HFFc6 (cell line): ENCODE measurements at regions not wholly inside any gene's neighbourhood (a gene's known extent, or its start where the extent isn't known, plus 50 kb on each side); places are given as distances from the start of the nearest gene placed in this dataset.

Experiments used
- DNase-seq: peaks from one replicate; pipeline ENCODE4 v3.0.0-alpha.2; 2018
- H3K27ac Mint-ChIP-seq: 2 replicates; pipeline ENCODE4 v1.8.0; 2020; ENCODE audit warnings: mild to moderate bottlenecking, mixed read lengths
- H3K27me3 Mint-ChIP-seq: 2 replicates; pipeline ENCODE4 v1.8.0; 2021; ENCODE audit warnings: mild to moderate bottlenecking, moderate library complexity, mixed read lengths; ENCODE audit not compliant: insufficient read depth
- H3K36me3 Mint-ChIP-seq: 2 replicates; pipeline ENCODE4 v1.8.0; 2021; ENCODE audit warnings: low read depth, mixed read lengths
- H3K4me1 Mint-ChIP-seq: 2 replicates; pipeline ENCODE4 v1.8.0; 2020; ENCODE audit warnings: low read depth, mixed read lengths
- H3K4me3 Mint-ChIP-seq: 2 replicates; pipeline ENCODE4 v1.8.0; 2020; ENCODE audit warnings: mild to moderate bottlenecking, moderate library complexity, mixed read lengths
- H3K9me3 Mint-ChIP-seq: 2 replicates; pipeline ENCODE4 v1.8.0; 2020; ENCODE audit warnings: mild to moderate bottlenecking, mixed read lengths
- TF ChIP-seq, protein P1 (sequence below): fragments of 200-600 bp; sonication (generic); IDR thresholded peaks from 2 replicates; pipeline ENCODE4 v1.5.0; 2021; ENCODE audit warnings: antibody characterized with exemption, mild to moderate bottlenecking

DNA sequence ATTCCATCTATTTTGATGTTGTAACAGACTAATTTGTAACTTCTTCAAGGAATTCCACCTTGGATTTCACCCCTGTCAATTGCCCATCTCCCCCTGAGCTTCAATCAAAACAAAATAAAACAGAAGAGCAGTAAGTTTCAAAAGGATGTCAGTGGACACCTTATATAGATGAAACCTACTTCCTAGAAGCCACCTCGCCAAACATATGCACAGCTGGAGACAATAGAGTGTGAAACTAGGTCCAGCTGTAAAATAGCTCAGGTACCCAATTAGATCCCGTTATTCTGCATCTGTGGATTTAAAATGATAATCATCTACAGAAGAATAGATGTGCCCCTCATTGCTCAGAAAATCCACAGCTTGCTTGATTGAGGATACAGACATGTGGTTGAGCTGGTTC is 598.6 kb downstream of the SH2D4B start:
- DNase-seq: no peak
- Mint-ChIP-seq H3K27ac (no peak overlapping the region), H3K4me3 (no peak overlapping the region), H3K4me1 (no peaks in the 10 kb centered on the region), H3K36me3 (peaks cover 10% of the 10 kb centered on the region), H3K27me3 (no peaks in the 10 kb centered on the region; the same call in none of the 2 replicates), H3K9me3 (peaks cover 49% of the 10 kb centered on the region)
- TF ChIP-seq, protein P1, sequence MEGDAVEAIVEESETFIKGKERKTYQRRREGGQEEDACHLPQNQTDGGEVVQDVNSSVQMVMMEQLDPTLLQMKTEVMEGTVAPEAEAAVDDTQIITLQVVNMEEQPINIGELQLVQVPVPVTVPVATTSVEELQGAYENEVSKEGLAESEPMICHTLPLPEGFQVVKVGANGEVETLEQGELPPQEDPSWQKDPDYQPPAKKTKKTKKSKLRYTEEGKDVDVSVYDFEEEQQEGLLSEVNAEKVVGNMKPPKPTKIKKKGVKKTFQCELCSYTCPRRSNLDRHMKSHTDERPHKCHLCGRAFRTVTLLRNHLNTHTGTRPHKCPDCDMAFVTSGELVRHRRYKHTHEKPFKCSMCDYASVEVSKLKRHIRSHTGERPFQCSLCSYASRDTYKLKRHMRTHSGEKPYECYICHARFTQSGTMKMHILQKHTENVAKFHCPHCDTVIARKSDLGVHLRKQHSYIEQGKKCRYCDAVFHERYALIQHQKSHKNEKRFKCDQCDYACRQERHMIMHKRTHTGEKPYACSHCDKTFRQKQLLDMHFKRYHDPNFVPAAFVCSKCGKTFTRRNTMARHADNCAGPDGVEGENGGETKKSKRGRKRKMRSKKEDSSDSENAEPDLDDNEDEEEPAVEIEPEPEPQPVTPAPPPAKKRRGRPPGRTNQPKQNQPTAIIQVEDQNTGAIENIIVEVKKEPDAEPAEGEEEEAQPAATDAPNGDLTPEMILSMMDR: no peak

DNA sequence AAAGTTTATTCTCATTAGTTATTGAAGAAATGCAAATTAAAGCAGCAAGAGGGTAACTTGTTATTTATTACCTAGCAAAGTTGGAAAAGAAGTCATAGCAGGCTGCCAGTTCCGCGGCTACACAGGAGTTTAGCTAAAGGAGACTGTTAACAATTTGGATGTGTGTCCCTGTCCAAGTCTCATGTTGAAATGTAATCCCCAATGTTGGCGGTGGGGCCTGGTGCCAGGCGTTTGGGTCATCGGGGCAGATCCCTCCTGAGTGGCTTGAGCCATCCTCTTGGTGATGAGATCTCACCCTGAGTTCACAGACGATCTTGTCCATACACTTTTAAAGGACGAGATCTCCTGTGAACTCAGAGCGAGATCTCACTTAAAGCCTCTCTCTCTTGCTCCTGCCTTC is 608.3 kb downstream of the SH2D4B start:
- no peaks in the 10 kb centered on the region for H3K4me1 Mint-ChIP-seq
- no peaks in the 10 kb centered on the region for H3K36me3 Mint-ChIP-seq
- no peak overlapping the region for H3K27ac Mint-ChIP-seq
- TF ChIP-seq, protein P1: no peak
- no peak overlapping the region for H3K4me3 Mint-ChIP-seq
- DNase-seq: no peak
- no peaks in the 10 kb centered on the region; the same call in 1 of the 2 replicates for H3K27me3 Mint-ChIP-seq
- H3K9me3 Mint-ChIP-seq: peaks cover 19% of the 10 kb centered on the region

DNA sequence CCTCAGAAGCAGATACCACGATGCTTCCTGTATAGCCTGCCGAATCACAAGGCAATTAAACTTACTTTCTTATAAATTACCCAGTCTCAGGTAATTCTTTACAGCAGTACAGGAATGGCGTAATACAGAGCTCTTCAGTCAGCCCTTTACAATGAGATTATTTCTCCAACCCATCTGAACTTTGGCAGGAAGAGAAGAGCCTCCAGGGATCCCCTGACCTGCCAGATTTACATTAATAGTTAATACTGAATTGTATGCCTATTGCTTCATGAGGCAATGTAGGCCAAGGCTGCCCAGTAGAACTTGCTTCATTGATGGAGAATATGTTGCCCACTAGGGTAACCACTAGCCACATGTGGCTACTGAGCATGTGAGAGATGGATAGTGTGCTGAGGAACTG is 608.7 kb downstream of the SH2D4B start:
- no peak for DNase-seq
- Mint-ChIP-seq H3K36me3 (no peaks in the 10 kb centered on the region), H3K9me3 (peaks cover 18% of the 10 kb centered on the region), H3K4me3 (no peak overlapping the region), H3K27me3 (no peaks in the 10 kb centered on the region; the same call in 1 of the 2 replicates), H3K4me1 (no peaks in the 10 kb centered on the region), H3K27ac (no peak overlapping the region)
- TF ChIP-seq, protein P1: no peak

DNA sequence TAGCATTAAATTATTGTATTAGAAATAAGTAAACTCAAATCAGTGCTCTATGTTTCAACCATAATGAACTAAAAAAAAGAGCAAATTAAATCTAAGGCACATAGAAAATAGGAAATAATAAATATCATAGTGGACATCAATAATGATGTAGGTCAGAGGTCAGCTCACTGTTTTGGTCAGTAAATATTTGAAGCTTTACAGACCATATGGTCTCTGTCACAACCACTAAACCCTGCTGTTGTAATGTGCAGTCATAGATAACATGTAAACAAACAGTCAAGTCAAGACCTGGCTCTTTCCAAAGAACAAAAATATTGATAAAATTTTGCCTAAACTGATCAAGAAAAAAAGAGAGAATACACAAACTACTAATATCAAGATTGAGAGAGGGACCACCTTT is 615.0 kb downstream of the SH2D4B start:
- H3K4me1 Mint-ChIP-seq: no peaks in the 10 kb centered on the region
- no peak for DNase-seq
- TF ChIP-seq, protein P1: no peak
- H3K36me3 Mint-ChIP-seq: no peaks in the 10 kb centered on the region
- no peaks in the 10 kb centered on the region; the same call in 1 of the 2 replicates for H3K27me3 Mint-ChIP-seq
- H3K27ac Mint-ChIP-seq: no peak overlapping the region
- no peak overlapping the region for H3K4me3 Mint-ChIP-seq
- H3K9me3 Mint-ChIP-seq: peaks cover 4% of the 10 kb centered on the region

DNA sequence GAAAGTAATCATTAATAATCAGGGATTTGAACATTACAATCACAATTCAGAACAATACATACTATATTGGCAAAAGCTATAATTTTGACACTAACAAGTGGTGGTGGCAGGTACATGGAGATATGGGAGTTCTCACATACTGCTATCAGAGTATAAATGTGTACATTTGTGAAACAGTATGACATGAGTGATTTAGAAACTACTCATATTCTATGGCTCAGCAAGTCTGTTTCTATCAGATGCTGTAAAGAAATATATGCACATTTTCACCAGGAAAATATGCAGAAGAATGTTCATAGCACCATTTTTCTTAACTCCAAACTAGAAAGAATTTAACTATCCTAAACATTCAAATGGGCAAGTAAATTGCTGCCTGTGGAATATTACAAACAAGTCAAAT is 620.0 kb downstream of the SH2D4B start:
- TF ChIP-seq, protein P1: no peak
- Mint-ChIP-seq H3K27ac (no peak overlapping the region), H3K9me3 (peaks cover 12% of the 10 kb centered on the region), H3K4me3 (no peak overlapping the region), H3K4me1 (no peaks in the 10 kb centered on the region), H3K36me3 (no peaks in the 10 kb centered on the region), H3K27me3 (no peaks in the 10 kb centered on the region; the same call in 1 of the 2 replicates)
- DNase-seq: no peak
